T-helper 9 cell (primary cell): ENCODE measurements at regions not wholly inside any gene's neighbourhood (a gene's known extent, or its start where the extent isn't known, plus 50 kb on each side); places are given as distances from the start of the nearest gene placed in this dataset.

Source experiments
- DNase-seq: peaks from one replicate; pipeline ENCODE4 v3.0.0-alpha.2; 2020

- DNase-seq, result no peak
Observed at GRCh38 chr1:222284466-222284865, 263.4 kb downstream of the HHIPL2 start.

DNA sequence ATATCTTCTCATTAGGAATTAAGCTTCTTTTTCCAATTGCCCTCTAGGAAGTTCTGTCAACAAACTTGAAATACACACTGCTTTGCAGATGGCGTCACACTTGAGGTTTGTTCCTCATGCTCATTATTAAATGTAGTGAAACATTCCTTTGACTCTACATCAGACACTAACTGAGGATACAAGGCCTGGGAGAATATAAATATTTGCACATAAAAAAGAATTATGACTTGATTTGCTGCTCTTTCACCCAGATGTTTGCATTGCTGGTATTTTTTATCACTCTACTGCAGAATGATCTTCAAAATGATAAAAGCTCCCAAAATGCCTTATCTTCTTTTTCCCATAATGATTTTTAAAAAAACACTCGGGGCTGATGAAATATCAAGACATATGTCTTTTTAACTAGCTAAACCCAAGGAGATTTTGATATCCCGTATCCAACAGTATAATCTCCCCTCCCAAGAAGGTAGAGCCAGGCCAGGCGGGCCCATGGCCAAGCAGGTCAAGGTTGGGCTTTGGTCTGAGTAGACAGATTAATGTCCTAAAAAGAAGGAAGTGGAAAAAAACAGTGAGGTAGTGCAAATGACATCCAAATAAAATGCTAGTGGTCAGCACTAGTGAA is 264.6 kb downstream of the HHIPL2 start:
- no peak for DNase-seq

GRCh38 chr1:222279591-222279990 is 268.3 kb downstream of the HHIPL2 start:
- no peak for DNase-seq

DNA sequence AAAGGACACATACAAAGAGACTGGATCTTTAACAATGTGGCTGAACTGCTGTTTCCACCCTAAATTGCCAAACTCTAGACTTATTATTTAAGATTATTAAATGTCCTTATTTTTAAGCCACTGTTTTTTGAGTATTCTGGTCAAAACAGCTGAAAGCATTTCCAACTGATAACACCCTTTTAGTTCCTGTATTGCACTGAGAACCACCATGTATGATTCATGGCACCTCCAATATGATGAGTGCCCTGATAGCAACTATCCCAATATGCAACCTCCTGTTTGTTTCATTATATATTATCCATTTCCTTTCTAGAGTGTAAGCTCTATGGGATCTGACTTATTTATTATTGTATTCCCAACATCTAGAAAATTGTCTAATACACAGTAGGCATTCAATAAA is 269.4 kb downstream of the HHIPL2 start:
- DNase-seq, result no peak

GRCh38 chr1:222275729-222276465 is 272.0 kb downstream of the HHIPL2 start:
- DNase-seq, result no peak

- DNase-seq, result no peak
Observed at GRCh38 chr1:222275001-222275728, 272.7 kb downstream of the HHIPL2 start.

- DNase-seq, result no peak
Observed at GRCh38 chr1:222266223-222267196, 281.4 kb downstream of the HHIPL2 start.

DNA sequence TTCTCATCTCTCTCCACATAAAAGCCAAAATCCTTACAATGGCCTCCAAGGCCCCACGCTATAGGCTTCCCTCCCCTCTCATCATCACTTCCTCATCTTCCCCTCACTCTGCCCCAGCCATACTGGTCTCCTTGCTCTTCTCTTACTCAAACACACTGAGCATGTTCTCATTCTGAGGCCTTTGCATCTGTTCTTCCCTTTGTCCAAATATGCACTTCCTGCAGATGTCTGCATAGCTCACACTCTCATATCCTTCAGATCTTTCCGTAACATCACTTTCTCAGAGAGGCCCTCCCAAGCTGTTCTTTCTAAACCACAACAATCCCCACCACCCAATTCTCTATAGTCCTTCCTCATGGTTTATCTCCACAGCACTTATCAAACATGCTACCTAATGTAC is 284.1 kb downstream of the HHIPL2 start:
- DNase-seq, result no peak

GRCh38 chr1:222257027-222257426 is 290.9 kb downstream of the HHIPL2 start:
- no peak for DNase-seq

DNA sequence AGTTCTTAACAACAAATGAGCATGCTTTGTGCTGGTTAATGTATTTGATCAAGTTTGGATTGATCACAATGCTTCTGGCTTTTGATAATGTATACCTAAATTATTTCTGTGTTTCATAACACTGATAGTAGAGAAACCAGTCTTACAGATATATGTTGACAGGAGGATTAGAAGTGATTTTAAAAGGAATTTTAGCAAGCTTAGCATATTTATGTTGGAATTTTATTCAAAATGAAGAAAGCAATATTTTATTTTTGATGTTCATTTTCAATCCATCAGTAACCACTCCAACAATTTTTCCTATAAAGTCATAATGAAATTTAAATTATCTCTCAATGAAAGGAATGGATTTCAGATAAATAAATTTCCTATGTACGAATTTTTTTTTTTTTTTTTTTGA is 291.8 kb downstream of the HHIPL2 start:
- no peak for DNase-seq

GRCh38 chr1:222252788-222253187 is 295.1 kb downstream of the HHIPL2 start:
- no peak for DNase-seq

DNA sequence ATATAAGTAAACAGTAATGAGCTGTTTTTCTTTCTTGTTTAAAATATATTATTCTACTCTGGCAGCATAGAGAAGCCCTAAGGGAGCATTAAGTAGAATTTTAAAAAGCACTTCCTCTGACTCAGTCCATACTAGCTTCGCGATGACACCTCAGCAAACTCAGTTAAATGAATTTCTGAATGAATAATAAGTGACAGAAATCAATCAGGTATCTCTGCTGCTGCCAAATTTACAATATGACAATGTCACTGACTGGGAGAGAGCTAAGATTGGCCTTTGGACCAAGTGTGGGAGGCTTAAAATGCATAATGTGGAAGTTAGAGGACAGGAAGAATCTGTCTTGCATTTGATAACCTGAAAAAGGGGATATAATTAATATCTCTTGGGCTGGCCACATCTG is 296.1 kb downstream of the HHIPL2 start:
- no peak for DNase-seq

DNA sequence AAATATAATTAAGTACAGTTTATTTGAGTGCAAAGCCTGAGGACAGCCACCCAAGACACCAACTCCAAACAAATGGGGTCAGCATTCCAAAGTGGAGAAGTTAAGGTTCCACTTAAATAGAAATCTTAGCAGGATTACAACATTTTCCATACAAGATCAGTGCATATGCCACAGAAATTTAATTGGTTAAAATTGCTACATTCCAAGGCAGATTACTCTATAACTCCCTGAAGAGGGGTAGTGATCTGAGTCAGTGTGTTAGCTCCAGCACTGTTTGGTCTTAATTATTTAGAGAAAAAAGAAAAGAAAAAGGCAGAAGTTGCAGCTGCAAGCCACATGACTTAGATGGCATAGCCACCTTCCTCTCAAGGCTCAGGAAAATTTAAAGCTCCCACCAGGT is 297.5 kb downstream of the HHIPL2 start:
- DNase-seq, result no peak

- DNase-seq, result no peak
Observed at GRCh38 chr1:222247811-222248310, 300.0 kb downstream of the HHIPL2 start.

DNA sequence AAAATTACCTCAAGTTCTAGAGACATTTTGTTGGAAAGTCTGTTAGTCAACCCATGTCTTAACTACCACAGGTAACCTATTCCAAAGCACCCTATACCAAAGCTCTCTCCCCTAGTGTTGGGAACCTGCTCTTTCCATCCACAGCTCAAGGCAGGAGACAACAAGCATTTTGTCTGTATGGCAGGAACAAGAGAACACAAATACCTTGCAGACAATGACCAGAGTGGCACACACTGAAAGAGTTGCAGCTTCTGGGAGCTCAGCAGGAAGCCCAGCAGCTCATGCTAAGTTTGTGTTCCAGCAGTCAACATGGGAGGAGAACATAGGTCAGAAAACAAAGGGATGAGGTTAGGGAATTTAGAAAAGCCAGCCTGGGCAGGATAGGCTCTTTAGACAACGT is 300.8 kb downstream of the HHIPL2 start:
- no peak for DNase-seq

DNA sequence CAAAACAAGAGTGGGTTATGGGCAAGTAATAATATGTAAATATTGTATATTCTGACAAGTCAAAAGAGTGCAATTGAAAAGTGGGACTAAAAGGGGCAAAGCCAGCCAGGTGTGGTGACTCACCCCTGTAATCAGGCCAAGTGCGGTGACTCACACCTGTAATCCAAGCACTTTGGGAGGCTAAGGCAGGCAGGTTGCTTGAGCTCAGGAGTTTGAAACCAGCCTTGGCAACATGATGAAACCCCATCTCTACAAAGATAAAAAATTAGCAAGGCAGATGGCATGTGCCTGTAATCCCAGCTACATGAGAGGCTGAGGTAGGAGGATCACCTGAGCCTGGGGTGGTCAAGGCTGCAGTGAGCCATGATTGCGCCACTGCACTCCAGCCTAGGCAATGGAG is 304.0 kb downstream of the HHIPL2 start:
- no peak for DNase-seq

DNA sequence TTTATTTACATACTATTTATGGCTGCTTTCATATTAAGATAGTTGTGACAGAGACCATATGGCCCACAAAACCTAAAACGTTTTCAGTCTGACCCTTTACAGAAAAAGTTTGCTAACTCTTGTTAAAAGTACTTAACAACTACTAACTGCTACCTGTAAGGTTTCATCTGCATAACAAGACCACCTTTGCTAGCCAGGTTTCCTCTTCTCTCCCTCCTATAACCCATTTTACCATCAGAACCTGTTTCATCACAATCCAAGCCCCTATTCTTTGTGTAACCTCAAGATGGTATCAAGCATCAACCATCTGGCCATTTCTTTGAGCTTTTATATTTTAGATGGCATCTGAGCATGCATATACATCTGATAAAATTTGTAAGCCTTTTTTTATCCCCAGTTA is 305.4 kb downstream of the HHIPL2 start:
- DNase-seq, result no peak

DNA sequence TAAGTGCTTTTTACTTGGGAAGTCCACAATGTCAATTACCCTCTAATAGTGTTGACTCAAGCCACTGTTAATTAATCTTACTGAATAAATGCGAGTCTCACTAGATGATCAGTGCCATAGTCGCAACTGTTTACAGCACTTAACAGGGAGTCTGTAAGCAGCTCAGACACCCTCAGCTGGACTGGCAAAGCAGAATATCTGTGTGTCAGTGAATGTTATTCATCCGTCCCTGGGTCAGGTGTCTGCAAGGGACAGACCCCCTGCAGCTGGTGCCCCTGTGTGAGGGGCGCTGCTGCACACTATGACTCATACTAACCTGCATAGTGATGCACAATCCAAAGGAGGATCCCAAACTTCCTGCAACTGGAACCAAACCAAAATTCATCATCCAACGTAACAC is 306.5 kb downstream of the HHIPL2 start:
- DNase-seq, result no peak

- DNase-seq, result no peak
Observed at GRCh38 chr1:222240536-222241181, 307.2 kb downstream of the HHIPL2 start.

GRCh38 chr1:222239130-222239529 is 308.8 kb downstream of the HHIPL2 start:
- DNase-seq, result no peak

DNA sequence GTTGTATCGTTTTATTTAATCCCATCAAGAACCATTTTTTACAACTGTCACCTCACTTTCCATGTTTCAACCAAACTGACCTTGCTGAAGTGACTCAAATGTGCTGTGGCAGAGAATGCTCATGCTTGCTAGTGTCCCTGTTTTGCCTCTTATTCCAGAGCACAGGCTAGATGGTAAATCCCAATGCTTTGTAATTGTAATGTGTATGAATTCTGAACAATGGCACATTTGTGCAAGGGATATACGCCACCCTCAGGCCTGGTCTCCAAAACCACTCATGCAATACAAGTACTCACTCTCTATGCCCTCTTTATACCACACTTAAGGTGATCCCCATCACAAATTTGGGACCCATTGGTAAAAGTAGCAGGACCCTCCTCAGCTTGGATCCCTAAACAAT is 313.6 kb downstream of the HHIPL2 start:
- no peak for DNase-seq
